Esophagus muscularis mucosa (tissue), 4 donors: ENCODE measurements at regions not wholly inside any gene's neighbourhood (a gene's known extent, or its start where the extent isn't known, plus 50 kb on each side); places are given as distances from the start of the nearest gene placed in this dataset.

Experiments
- CTCF ChIP-seq, 3 experiments: fragments of 200-600 bp in 2 of 3; fragments of 450-650 bp in 1 of 3; sonication (generic) in 2 of 3; IDR thresholded peaks; one replicate each; pipeline ENCODE4 v1.5.1; 2017 to 2019; ENCODE audit warnings: antibody characterized with exemption in 3 of 3, mild to moderate bottlenecking in 2 of 3, moderate library complexity in 1 of 3
- EP300 ChIP-seq: sonication (generic); formaldehyde crosslinking; IDR thresholded peaks from one replicate; pipeline ENCODE4 v1.6.1; 2017; ENCODE audit warnings: antibody characterized with exemption
- POLR2A ChIP-seq: fragments of 450-650 bp; IDR thresholded peaks from one replicate; pipeline ENCODE4 v1.6.1; 2017; ENCODE audit warnings: antibody characterized with exemption, moderate library complexity, mild to moderate bottlenecking, low read depth
- POLR2AphosphoS5 ChIP-seq, 2 donors: sonication (generic); formaldehyde crosslinking; IDR thresholded peaks; one replicate each; pipeline ENCODE4 v1.6.1; 2017; ENCODE audit warnings: antibody characterized with exemption in 2 of 2

- no peak for TF ChIP-seq CTCF (IDR thresholded peaks at IDR 0.05)
- no peak for TF ChIP-seq EP300
- TF ChIP-seq POLR2A = no peak
- no peak for TF ChIP-seq POLR2AphosphoS5 (IDR thresholded peaks at IDR 0.05)
Observed at GRCh38 chr2:149765636-149766035, 178.1 kb upstream of the MMADHC start.
